Mammary epithelial cell (primary cell): ENCODE measurements at regions not wholly inside any gene's neighbourhood (a gene's known extent, or its start where the extent isn't known, plus 50 kb on each side); places are given as distances from the start of the nearest gene placed in this dataset.

Experiments
- EZH2 ChIP-seq: IDR thresholded peaks from 2 replicates; pipeline ENCODE4 v1.6.1; 2012; ENCODE audit warnings: low read length, inconsistent platforms, borderline replicate concordance
- TF ChIP-seq, protein P1 (sequence below), 2 donors: IDR thresholded peaks in 1 of 2; conservative IDR thresholded peaks in 1 of 2; 2 replicates each; pipeline ENCODE4 v1.5.1; 2011 to 2012; ENCODE audit warnings: inconsistent platforms in 2 of 2, low read length in 2 of 2, mild to moderate bottlenecking in 2 of 2, control low read depth in 1 of 2, low read depth in 1 of 2; ENCODE audit not compliant: insufficient read depth in 1 of 2; ENCODE audit errors: extremely low read depth in 1 of 2

DNA sequence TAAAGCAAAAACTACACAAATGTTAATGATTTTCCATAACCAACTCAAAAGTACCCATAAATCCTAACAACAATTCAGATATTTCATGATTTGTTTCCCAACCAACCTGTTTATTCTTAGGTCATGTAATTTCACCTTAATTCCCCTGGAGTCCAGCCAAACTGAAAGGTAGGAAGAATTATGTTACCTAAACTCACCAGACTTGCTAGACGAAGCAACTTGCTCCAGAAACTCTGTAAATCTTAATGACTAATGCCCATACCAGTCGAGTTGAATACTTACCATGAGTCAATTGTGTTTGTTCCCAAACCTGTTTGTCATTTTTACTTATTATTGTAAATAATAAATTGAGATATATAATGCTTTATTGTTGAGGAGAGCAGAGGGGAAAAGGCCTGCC, 1030.0 kb downstream of the TBL1XR1 start:
- TF ChIP-seq, protein P1, sequence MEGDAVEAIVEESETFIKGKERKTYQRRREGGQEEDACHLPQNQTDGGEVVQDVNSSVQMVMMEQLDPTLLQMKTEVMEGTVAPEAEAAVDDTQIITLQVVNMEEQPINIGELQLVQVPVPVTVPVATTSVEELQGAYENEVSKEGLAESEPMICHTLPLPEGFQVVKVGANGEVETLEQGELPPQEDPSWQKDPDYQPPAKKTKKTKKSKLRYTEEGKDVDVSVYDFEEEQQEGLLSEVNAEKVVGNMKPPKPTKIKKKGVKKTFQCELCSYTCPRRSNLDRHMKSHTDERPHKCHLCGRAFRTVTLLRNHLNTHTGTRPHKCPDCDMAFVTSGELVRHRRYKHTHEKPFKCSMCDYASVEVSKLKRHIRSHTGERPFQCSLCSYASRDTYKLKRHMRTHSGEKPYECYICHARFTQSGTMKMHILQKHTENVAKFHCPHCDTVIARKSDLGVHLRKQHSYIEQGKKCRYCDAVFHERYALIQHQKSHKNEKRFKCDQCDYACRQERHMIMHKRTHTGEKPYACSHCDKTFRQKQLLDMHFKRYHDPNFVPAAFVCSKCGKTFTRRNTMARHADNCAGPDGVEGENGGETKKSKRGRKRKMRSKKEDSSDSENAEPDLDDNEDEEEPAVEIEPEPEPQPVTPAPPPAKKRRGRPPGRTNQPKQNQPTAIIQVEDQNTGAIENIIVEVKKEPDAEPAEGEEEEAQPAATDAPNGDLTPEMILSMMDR (conservative IDR thresholded peaks at IDR 0.05 in 1 of 2, IDR thresholded peaks at IDR 0.05 in 1 of 2; ENCODE audit: extremely low read depth in 1 of 2, insufficient read depth in 1 of 2, low read depth in 1 of 2, low read length in 2 of 2): no peak
- no peak for TF ChIP-seq EZH2
